ENCODE measurements at regions not wholly inside any gene's neighbourhood (a gene's known extent, or its start where the extent isn't known, plus 50 kb on each side); places are given as distances from the start of the nearest gene placed in this dataset.

GRCh38 chr20:57102160-57102559, 164.3 kb downstream of the BMP7 start:
- TF ChIP-seq REST (IDR thresholded peaks at IDR 0.05; ENCODE audit: low read depth) (no peak), CEBPB (IDR thresholded peaks at IDR 0.05) (no peak)

Measured in Ishikawa (cell line).